Activated CD8-positive, alpha-beta memory T cell treated with anti-CD3 and anti-CD28 coated beads, Interleukin-2, amount 50 U/mL, for 24 hours (primary cell): ENCODE measurements at regions not wholly inside any gene's neighbourhood (a gene's known extent, or its start where the extent isn't known, plus 50 kb on each side); places are given as distances from the start of the nearest gene placed in this dataset.
"Not testable (repeated sequence)": the region's sequence is repeated elsewhere in the genome, so short reads cannot be mapped to it uniquely, and the experiment has no call there.

ENCODE experiments used
- DNase-seq: peaks from one replicate; pipeline ENCODE4 v3.0.0-alpha.2; 2020; ENCODE audit errors: extremely low read depth

GRCh38 chr12:131357185-131357747, 353.6 kb upstream of the SFSWAP start:
- DNase-seq: no peak

GRCh38 chr12:131357920-131358319, 353.0 kb upstream of the SFSWAP start:
- no peak for DNase-seq

DNA sequence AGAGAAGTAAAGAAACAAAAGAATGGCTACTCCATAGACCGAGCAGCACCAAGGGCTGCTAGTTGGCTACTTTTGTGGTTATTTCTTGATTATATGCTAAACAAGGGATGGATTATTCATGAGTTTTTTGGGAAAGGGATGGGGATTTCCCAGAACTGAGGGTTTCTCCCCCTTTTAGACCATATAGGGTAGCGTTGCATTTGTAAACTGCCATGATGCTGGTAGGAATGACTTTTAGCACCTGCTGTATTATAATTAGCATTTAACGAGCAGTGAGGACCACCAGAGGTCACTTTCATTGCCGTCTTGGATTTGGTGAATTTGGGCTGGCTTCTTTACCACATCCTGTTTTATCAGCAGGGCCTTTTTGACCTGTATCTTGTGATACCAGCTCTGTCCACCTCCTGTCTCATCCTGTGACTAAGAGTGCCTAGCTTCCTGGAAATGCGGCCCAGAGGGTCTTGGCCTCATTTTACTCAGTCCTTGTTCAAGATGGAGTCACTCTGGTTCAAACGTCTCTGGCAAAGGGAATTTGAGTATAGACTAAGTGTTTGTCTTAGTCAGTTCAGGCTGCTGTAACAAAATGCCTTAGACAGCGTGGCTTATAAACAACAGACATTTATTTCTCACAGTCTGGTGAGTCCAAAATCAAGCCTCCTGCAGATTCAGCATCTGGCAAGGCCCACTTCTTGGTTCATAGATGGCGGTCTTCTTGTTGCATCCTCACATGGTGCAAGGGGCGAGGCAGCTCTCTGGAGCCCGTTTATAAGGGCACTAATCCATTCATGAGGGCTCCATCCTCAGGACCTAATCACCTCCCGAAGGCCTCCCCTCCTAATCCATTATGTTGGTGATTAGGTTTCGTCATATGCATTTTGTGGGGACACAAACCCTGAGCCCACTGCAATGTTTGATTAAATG, 348.3 kb upstream of the SFSWAP start:
- DNase-seq: no peak

DNA sequence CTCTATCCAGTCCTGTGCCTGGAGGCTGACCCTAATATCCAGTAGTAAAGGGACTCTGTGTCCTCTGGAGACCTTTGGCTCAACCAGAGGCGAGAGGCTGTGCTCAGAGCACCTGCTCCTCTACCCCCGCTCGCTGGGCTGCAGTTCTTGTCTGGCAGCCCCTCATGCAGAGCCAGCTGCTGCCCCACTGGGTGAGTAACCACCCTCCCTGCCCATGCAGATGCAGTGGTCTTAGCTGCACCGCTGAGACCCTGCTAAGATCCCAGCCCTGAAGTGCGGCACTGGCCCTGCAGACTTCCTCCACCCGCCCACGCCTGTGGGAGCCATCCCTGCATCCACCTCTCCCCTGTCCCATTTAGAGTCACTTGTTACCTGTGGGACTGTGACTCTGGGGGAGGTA, 347.5 kb upstream of the SFSWAP start:
- no peak for DNase-seq

- DNase-seq: no peak
Observed at GRCh38 chr12:131363841-131364495, 346.9 kb upstream of the SFSWAP start.

- DNase-seq: no peak
Observed at GRCh38 chr12:131364903-131365820, 345.7 kb upstream of the SFSWAP start.

- no peak for DNase-seq
Observed at GRCh38 chr12:131365821-131366260, 345.0 kb upstream of the SFSWAP start.

- no peak for DNase-seq
Observed at GRCh38 chr12:131366261-131366871, 344.5 kb upstream of the SFSWAP start.

GRCh38 chr12:131367067-131367982, 343.6 kb upstream of the SFSWAP start:
- not testable (repeated sequence) for DNase-seq

GRCh38 chr12:131367983-131368667, 342.8 kb upstream of the SFSWAP start:
- no peak for DNase-seq

DNA sequence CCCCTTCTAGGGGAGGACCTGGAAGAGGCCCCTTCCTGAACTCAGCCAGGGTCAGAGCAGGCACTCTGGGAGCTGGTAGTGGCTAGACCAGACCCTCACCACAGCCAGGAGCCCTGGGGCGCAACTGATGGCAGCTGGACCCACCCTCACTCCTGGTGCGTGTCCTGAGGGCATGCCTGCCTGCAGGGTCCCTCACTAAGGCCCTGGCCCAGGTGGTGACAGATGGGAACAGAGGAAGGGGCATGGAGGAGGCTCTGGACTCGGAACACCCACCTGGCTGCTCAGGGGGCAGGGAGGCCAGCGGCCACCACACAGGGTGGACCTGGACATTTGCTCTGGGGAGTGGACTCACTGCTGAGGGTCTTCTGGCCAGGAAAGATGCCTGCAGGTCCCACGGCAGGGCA, 342.2 kb upstream of the SFSWAP start:
- DNase-seq: no peak

GRCh38 chr12:131369094-131369845, 341.6 kb upstream of the SFSWAP start:
- no peak for DNase-seq

DNA sequence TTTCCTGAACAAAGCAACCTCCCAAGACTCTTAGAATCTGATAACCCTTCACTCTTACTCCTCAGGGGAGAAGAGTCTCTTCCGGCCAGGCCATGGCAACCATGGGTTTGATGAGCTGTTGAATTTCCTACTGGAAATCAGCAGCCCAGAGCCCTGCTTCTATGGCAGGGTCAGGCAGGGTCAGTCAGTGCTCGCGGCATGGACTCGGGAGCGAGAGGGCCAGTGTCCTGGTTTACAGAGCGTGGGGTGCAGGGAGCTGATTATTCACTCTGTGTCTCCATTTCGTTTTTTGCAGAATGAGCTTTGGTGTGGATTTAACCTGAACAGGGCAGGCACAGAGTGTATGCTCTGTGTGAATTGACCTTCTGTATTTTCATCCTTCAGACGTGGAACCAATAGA, 340.6 kb upstream of the SFSWAP start:
- DNase-seq: no peak

DNA sequence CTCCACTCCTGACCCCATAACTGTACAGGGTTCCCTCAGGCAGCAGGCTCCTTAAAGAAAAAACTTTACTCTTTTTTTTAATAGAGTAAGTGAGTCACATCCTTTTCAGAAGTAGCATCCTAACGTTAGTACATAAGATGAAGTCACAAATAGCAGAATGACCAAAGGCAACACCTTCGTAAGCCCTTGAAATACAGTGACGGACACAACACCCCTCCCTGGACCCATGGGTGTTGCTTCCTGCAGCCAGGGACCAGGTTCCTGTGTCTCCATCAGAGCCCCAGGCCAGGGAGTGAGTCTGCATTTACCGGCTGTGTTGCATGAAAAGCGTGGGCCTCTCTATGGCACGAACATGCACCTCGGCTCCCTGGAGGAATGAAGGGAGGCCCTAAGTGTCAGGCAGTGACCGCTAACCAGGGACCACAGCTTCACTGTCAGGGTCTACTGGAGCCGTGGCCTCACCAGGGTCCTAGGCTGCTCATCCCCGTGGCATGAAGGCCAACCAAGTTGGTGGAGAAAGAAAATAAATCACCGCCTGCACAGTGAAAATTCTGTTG, 340.0 kb upstream of the SFSWAP start:
- DNase-seq: no peak

DNA sequence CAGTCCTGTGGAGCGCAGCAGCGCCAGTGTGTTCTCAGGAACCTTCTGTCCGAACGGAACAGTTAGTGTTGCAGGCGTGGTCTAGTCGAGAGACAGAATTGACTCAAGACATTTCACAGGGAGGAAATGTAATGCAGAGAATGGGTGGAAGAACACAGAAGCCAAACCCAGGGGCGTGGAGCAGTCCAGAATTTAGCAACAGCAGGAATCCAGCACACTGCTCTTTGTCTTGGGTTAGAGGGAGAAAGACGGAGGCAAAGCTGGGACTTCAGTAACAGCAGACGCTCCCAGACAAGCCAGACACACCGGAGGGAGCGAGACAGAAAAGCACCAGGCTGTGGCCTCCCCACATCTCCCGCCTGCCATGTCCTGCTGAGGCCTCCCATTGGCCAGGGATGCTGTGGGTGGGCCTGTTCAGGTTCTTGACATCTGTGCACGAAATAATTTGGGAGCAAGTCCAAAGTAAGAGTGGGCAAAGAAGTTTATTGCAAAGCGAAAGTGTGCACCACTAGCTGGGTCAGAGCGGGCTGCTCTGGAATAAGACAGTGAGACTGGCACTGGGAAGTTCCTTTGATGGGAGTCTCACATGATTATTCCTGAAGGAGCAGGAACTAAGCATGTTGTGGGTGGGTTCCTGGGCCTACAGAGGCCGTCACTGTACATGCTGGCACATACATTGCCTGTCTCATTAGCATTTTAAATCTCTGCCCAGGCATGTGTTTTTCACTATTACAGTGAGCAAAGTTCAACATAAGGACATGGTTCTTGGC, 339.3 kb upstream of the SFSWAP start:
- DNase-seq: no peak

- no peak for DNase-seq
Observed at GRCh38 chr12:131372171-131372475, 338.8 kb upstream of the SFSWAP start.

GRCh38 chr12:131372706-131373195, 338.1 kb upstream of the SFSWAP start:
- no peak for DNase-seq
